ENCODE measurements at regions not wholly inside any gene's neighbourhood (a gene's known extent, or its start where the extent isn't known, plus 50 kb on each side); places are given as distances from the start of the nearest gene placed in this dataset.
"Not testable (repeated sequence)": the region's sequence is repeated elsewhere in the genome, so short reads cannot be mapped to it uniquely, and the experiment has no call there.

DNA sequence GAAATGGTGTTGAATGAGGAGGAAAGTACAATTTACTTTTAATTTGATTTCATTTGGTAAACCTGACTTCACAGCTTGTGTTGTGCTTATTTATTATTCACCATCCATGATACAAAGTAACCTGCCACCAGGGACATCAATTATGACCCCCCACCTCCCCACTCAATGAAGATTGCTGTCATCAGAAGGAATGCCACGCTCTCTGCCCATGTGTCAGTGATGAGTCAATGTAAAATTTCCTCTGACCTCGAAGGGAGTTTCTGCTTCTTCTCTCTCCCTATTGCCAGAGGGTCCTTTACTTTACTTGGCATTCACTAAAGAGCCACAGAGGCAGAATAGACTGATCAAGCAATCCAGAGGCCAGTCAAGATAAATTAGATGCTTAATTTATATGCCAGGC is 759.7 kb downstream of the CDH11 start:
- DNase-seq (ENCODE audit: low read depth): no peak

DNA sequence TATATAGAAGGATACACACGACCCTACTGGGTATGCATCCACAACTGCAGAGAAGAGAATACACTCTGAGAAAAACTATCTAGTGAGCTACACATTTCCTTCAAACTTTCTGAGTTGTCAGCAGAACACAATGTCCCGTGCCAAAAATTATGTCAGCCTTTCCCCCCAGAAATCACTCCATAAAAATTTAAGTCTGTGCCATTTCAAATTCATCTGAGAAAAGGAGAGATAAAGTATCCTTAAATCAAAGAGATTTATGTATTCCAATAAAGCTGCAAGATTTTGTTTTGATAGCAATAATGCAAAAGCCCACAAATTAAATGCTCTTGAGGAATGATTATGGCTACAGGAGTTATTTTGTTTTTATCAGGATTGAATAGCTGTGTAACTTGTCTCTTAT is 760.1 kb downstream of the CDH11 start:
- DNase-seq (ENCODE audit: low read depth): no peak

DNA sequence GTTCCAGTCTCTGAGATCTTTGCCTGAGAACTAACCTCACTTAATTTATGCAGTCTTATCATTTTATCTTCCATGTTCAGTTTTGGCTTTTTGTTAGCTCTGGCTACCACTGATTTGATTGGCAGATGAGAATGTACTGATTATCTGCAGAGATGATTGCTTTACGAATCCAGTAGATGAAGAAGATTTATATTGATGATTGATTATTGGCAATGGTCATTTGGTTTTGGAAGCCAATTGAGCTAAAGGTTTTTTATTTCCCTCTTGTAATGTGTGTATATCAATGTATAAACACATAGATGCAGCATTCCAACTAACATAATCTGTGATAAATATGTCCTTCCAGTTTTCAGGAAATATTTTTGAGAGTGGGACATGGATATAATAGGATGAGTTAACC is 763.6 kb downstream of the CDH11 start:
- no peak for DNase-seq (ENCODE audit: low read depth)

DNA sequence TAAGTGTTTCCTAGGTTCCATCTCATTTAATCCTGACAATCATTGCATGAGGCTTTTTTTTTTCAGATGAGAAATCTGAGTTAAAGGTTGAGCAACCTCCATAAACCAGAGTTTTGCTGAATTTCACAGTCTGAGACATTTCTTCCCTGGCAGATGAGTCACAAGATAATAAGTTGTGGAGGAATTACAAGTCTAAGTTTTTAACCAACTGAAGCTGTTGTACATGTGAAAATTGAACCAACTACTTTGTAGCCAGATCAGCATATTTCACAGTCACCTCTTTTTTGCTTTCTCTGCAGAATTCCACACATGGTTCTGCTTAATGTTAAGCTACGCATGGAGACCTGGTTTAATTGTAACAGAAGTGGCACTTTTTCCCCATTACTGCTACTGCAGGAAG is 765.6 kb downstream of the CDH11 start:
- peak; percentile 88 for DNase-seq (ENCODE audit: low read depth)

DNA sequence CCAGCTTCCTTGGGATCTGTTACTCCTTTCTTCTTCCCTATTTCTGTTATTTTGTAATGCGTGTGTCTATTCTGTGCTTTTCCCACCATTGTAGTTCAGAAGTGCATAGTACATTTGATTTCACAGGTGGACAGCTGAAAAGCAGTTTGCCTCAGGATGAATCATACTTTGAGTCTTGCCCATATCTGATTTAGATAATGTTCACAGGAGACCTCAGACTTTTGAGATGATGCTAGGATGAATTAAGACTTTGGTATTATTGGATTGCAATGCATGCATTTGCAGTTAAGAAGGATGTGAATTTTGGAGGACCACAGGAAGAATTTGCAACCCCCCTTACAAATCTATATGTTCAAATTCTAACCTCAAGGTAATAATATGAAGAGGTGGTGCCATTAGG is 769.6 kb downstream of the CDH11 start:
- DNase-seq (ENCODE audit: low read depth): no peak

DNA sequence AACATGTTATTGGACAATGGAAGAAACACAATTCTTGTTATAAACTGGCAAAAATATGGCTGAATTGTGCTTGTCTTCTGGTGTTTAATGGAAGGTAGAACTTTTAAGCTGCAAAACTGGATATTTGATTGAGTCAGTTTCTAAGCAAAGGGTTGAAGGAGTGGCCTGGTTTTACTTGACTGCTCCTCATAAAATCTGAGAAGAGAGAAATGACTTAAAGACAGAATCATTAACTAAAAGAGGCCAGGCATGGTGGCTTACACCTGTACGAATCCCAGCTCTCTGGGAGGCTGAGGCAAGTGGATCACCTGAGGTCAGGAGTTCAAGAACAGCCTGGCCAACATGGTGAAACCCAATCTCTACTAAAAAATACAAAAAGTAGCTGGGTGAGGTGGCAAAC is 770.7 kb downstream of the CDH11 start:
- no peak for DNase-seq (ENCODE audit: low read depth)

DNA sequence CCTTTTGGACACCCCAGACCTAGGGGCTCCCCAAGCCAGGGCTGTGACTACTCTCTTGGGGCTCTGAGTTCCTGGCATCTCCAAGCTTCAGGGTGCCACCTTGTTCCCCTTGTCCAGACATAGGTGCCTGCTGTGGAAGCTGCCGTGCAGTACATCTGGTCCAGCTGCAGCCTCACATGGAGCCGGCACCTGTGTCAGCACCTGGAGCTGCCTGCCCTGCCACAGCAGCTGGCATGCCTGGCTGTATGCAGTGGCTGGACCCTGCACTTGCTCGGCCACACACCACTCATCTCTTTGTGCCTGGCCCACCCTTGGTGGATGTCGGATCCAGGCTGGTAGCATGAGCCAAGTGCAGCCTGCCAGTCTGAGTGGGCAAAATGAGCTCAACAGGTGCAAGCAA is 775.8 kb downstream of the CDH11 start:
- DNase-seq (ENCODE audit: low read depth): no peak

DNA sequence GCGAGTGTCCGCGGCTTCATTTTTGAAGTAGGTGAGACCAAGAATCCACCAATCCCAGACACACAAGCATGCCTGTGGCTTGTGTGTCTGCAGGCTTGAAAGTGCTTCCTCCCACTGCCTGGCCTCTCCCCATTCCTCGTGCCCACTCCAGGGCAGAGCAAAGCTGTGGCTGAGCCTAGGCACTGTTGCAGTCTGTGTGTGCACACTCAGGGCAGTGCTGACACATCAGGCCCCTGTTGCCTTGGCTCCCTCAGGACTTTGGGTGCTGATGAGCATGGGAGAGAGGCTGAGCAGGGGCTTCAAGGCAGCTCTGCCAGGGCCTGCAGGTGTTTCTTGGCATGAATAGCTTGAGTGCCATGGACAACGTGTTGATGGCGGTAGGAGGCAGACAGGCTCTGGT is 776.7 kb downstream of the CDH11 start:
- DNase-seq (ENCODE audit: low read depth): no peak

DNA sequence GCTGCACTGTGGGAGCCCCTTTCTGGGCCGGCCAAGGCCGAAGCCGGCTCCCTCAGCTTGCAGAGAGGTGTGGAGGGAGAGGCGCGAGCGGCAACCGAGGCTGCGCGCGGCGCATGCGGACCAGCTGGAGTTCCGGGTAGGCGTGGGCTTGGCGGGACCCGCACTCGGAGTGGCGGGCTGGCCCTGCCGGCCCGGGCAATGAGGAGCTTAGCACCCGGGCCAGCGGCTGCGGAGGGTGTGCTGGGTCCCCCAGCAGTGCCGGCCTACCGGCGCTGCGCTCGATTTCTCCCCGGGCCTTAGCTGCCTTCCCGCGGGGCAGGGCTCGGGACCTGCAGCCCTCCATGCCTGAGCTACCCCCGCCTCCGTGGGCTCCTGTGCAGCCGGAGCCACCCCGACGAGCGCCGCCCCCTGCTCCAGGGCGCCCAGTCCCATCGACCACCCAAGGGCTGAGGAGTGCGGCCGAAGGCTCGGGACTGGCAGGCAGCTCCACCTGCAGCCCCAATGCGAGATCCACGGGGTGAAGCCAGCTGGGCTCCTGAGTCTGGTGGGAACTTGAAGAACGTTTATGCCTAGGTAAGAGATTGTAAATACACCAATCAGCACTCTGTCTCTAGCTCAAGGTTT is 777.9 kb downstream of the CDH11 start:
- not testable (repeated sequence) for DNase-seq (ENCODE audit: low read depth)

DNA sequence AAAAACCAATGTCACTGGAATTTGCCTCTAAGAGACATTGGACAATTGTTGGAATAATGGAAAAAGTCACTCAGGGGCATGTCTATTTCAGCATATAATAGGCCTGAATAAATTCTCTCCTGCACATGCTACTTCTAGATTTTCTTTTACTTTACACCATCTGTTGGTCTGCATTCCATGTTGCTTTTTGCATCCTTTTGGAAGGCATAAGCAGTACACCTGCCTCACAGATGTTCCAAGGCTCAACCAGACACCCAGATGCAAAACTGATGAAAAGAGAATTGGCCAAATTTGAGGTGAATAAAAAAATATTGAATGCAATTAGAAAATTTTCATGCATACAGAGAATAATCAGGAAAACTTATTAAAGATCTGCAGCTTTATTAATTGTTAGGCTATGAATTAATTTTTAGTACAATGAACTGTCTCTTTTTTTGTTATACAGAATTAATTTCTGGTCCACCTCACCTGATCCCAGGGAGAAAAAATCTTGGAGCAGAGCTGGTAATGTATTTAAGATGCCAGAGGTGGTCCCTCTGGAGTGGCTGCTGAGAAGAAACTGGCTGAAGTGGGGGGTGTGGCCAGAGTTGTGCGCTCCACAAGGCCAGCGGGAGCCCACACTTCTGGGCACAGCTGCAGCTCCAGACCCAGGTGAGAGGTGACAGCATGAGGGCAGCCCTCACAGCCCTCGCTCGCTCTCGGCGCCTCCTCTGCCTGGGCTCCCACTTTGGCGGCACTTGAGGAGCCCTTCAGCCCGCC is 778.6 kb downstream of the CDH11 start:
- DNase-seq (ENCODE audit: low read depth): no peak

DNA sequence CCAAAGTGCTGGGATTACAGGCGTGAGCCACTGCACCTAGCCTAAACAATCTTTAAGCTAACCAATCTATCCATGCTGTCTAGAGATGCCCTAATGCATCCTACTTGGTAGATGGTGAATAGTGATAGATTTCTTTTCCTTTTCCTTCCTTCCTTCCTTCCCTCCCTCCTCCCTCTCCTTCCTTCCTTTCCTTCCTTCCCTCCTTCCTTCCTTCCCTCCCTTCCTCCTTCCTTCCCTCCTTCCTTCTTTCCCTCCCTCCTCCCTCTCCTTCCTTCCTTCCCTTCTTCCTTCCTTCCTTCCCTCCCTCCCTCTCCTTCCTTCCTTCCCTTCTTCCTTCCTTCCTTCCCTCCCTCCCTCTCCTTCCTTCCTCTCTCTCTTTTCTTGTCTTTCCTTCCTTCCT is 780.5 kb downstream of the CDH11 start:
- not testable (repeated sequence) for DNase-seq (ENCODE audit: low read depth)

DNA sequence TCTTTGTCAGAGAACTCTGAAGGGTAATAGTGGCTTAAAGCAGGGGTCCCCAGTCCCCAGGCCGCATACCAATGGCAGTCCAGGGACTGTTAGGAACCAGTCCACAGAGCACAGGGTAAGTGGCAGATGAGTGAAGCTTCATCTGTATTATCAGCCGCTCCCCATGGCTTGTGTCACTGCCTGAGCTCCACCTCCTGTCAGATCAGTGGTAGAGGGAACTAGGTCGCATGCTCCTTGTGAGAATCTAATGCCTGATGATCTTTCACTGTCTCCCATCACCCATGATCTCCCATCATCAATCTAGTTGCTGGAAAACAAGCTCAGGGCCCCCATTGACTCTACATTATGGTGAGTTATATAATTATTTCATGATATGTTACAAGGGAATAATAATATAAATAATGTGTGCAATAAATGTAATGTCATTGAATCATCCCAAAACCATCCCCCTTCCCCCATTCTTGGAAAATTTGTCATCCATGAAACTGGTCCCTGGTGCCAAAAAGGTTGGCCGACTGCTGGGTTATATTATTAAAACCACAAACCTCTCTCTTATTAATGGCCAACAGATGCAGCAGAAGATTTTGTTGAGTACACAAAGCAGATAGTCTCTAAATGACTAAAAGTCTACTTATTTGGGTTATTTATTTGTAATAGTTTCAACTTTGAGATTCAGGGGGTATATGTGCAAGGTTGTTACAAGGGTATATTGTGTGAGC is 782.7 kb downstream of the CDH11 start:
- DNase-seq (ENCODE audit: low read depth): peak; percentile 79

DNA sequence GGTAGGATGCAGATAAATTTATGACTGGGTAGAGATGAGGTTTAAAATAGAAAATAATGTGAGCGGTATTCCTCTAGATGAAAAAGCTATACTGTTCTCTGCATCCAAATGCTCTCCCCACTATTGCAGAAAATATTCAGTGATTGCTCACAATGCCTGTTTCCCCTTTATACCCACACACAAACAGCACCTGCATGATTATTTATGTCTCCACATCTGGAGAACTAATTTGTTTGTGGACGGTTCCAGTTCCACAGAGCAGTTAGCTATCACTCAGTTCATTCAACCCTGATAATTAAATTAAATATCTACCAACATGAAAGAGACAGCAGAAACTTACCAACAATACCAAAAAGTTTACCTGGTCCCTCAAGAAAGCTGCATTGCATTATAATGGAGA is 800.0 kb downstream of the CDH11 start:
- DNase-seq (ENCODE audit: low read depth): no peak

DNA sequence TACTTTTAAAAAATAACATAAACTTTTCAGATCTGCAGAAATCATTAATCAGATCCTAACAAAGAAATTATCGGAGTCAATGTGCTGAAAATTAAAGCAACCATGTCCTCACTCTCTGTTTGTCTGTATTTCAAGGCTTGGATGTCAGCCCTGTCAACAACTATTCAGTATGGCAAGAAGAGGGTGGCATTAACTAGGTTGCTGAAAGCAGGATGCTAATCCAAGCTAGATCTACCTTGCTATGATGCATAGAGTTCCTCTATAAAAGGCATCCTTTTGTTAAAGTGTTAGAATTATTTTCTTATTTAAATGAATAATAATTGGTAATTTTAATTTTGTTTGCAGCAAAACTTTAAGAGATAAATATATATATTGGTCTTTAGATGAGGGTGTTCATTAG is 800.8 kb downstream of the CDH11 start:
- no peak for DNase-seq (ENCODE audit: low read depth)

DNA sequence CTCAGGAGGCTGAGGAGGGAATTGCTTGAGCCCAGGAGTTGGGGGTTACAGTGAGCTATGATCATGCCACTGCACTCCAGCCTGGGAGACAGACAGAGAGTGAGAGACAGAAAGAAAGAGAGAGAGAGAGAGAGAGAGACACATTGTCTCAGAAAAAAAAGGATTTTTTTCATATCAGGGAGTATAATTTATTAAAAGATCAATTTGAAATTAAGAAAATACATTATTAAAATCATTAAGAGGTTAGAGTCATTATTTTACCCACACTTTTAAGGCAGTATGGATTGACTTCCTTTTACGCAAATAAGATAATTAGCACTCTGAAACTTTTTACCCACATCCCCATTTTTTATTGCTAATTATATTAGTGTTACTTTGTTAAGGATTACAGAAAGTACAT is 804.3 kb downstream of the CDH11 start:
- DNase-seq (ENCODE audit: low read depth): no peak

DNA sequence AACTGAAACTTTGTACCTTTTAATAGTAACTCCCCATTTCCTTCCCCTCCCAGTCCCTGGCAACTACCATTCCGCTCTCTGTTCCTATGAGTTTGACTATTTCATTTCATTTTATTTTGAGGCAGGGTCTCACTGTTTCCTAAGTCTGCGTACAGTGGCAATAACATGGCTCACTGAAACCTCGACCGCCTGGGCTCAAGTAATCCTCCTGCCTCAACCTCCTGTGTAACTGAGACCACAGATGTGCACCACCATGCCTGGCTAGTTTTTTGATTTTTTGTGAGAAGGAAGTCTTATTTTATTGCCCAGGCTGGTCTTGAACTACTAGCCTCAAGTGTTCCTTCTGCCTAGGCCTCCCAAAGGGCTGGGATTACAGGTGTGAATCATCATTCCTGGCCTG is 808.1 kb downstream of the CDH11 start:
- no peak for DNase-seq (ENCODE audit: low read depth)

DNA sequence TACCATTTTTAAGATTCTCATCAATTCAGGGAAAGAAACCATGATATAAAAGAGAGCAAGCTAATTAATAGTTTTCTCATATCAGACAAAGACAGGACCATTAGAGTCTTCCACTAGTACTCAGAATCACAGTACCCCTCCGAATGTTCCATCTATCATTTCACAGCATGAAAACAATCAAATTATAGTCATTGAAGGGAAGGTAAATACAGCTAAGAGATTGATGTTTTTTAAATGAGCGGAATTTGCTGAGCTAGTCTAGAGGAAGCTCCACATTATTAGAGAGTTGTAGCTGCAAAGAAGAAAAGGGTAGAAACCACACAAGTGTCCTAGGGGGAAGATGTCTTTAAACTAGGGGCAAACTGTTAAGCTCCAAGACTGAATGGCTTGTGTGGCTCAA is 808.9 kb downstream of the CDH11 start:
- DNase-seq (ENCODE audit: low read depth): no peak

DNA sequence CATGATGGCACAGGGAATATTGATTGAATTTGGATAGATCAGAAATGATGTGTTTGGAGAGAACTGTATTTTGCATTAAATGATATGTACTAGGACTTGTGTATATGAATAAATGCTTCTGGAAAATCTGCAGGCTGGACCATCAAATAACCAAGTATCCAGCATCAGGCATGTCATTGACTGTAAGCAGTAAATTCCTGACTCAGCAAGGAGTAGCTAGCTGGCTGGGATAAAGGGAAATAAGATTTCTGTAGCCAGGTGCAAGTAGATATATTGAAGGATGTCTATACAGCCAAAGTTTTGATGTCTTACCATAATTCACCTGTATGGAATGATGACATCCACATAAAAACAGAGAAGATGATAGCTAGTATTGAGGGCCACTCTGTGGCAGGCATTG is 809.6 kb downstream of the CDH11 start:
- DNase-seq (ENCODE audit: low read depth): no peak

DNA sequence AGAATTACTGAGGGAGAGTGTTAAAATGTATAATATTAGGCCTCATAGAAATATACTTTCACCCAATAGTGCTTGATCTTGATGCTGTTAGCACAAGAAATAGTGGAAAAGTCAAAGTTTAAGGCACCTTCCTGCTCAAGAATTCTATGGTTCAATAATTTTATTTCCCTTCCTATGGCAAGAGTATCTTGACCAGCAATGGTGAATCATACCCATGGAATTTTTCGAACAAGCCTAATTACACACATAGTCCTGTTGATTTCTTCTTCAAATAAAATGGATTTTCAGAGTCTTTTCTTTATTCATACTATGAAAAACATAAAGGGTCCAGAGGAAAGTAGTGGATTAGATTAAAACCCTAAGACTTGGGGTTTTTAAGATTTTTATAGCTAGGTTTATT is 810.6 kb downstream of the CDH11 start:
- no peak for DNase-seq (ENCODE audit: low read depth)

DNA sequence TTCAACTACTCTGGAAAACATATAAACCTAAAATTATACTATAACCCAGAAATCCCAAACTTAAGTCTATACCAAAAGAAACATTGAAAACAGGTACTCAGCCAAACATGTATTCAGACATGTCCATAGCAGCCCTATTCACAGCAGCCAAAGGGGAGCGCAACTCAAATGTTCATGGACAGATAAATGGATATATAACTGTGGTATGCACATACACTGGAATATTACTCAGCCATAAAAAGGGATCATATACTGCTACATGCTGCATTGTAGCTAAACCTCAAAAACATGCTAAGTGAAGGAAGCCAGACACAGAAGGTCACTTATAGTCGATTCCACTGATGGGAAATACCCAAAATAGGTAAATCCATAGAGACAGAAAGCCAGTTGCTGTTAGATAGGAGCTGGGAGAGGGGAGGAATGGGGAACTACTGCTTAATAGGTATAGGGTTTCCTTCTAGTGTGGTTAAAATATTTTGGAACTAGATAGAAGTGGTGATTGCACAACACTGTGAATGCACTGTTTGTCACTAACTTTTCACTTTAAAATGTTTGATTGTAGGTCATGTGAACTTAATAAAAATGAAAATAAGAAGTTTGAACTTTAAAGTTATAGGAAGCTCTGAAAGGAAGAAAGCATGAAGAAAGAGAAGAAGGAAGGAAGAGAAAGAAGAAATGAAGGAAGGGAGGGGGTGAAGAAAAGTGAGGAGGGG is 812.3 kb downstream of the CDH11 start:
- no peak for DNase-seq (ENCODE audit: low read depth)

DNA sequence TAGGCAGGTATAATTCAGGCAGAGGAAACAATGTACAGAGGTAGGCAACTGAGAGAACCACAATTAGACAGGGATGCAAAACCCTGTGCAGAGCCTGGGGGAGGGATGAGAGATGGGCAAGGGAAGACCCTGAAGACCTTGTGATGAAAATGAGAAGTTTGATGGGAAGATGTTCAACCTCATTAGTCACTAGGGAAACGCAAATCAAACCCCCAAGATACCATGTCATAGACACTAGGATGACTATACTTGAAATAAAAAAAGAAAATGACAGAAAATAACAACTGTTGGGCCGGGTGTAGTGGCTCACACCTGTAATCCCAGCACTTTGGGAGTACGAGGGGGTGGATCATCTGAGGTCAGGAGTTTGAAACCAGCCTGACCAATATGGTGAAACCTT is 813.1 kb downstream of the CDH11 start:
- no peak for DNase-seq (ENCODE audit: low read depth)

DNA sequence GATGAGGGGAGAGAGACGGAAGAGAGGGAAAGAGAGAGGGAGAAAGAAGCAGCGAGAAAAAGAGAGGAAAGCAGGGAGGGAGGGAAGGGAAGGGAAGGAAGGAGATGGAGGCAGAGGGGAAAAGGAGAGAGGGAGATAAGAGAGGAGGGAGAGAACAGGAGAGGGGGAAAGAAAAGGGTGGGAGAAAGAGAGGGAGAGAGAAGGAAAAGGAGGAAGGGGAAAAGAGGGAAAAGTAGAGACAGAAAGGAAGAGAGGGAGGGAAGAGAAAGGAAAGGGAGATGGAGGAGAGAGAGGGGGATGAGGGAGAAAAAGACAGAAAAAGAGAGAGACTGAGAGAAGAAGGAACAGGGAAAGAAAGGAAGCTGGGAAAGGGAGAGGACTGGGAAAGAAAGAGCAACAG is 814.4 kb downstream of the CDH11 start:
- DNase-seq (ENCODE audit: low read depth): no peak

DNA sequence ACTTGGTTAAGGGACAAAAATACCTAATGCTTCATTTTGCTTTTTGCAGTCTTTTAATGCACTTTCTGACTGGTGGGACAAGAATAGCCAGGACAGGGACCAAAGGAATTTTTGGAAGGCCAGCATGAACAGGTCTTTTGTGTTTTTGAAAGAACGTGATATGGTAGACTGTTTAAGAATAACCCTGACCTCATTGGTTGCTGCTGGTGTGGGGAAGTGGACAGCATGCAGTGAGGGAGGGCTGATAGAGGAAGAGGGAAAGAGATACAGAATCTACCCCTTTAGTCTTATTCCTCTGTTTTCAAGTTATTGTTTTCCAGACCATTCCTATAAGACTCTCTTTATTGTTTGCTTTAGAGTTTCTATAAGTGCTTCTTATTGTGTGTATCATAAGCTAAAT is 816.2 kb downstream of the CDH11 start:
- no peak for DNase-seq (ENCODE audit: low read depth)
